GM12874 (cell line): ENCODE measurements at regions not wholly inside any gene's neighbourhood (a gene's known extent, or its start where the extent isn't known, plus 50 kb on each side); places are given as distances from the start of the nearest gene placed in this dataset.

Experiments used
- CTCF ChIP-seq: IDR thresholded peaks from 2 replicates; pipeline ENCODE4 v1.5.1; 2011; ENCODE audit warnings: low read depth, mild to moderate bottlenecking, control low read depth, low read length, moderate library complexity; ENCODE audit not compliant: insufficient read depth

GRCh38 chr1:47651311-47652089, 213.7 kb downstream of the FOXD2 start:
- no peak for TF ChIP-seq CTCF

GRCh38 chr1:47655521-47656300, 217.9 kb downstream of the FOXD2 start:
- TF ChIP-seq CTCF: no peak

- TF ChIP-seq CTCF: no peak
Observed at GRCh38 chr1:47656719-47657685, 219.2 kb downstream of the FOXD2 start.

GRCh38 chr1:47658161-47658920, 220.5 kb downstream of the FOXD2 start:
- TF ChIP-seq CTCF: no peak

GRCh38 chr1:47659146-47659545, 221.3 kb downstream of the FOXD2 start:
- no peak for TF ChIP-seq CTCF

- TF ChIP-seq CTCF: no peak
Observed at GRCh38 chr1:47660622-47661021, 222.8 kb downstream of the FOXD2 start.
